GM12892 (cell line): ENCODE measurements at regions not wholly inside any gene's neighbourhood (a gene's known extent, or its start where the extent isn't known, plus 50 kb on each side); places are given as distances from the start of the nearest gene placed in this dataset.

Experiments used
- DNase-seq: peaks from one replicate; pipeline ENCODE4 v3.0.0; 2011; ENCODE audit not compliant: insufficient read length
- FAIRE-seq: peaks from 2 replicates; lab custom pipeline; 2011; peaks lifted over from hg19 to GRCh38; lab: Jason Lieb, UNC
- POLR2A ChIP-seq: IDR thresholded peaks from 2 replicates; pipeline ENCODE4 v1.6.1; 2011; ENCODE audit warnings: low read depth, low read length, control low read depth
- POLR2AphosphoS5 ChIP-seq: IDR thresholded peaks from 2 replicates; pipeline ENCODE4 v1.6.1; 2011; ENCODE audit warnings: low read depth, low read length, control low read depth
- TAF1 ChIP-seq: IDR thresholded peaks from 2 replicates; pipeline ENCODE4 v1.6.1; 2011; ENCODE audit warnings: low read depth, mild to moderate bottlenecking, control low read depth, low read length, borderline replicate concordance

DNA sequence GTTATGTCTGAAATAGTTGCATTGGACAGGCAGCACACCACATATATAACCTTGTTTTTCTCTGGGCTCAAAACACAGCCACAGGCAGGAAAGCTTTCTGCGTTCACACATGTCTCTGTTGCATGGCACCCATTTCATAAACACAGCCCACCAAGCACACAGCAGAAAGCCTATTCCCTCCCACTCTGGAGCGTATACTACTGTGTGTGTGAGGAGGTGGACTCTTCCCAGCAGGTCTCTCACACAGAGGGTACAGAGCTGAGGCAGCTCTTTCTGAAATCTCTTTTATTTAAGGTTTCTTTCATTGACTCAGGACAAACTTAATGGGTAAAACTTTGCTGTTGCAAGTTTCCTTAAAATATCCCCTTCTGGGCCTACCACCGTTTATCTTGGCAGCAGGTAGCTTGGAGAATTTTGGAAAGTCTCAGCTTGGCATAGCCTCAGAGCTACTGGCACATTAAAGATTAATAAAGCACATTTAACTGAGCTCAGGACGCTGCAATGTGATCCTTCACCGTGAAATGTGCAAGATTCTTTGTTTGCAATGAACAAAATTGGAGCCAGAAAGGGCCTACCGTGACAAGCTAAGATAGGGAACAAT, 105.1 kb upstream of the NCKAP5 start:
- TF ChIP-seq TAF1 (no peak), POLR2A (no peak), POLR2AphosphoS5 (no peak)
- FAIRE-seq, result no peak
- no peak for DNase-seq

DNA sequence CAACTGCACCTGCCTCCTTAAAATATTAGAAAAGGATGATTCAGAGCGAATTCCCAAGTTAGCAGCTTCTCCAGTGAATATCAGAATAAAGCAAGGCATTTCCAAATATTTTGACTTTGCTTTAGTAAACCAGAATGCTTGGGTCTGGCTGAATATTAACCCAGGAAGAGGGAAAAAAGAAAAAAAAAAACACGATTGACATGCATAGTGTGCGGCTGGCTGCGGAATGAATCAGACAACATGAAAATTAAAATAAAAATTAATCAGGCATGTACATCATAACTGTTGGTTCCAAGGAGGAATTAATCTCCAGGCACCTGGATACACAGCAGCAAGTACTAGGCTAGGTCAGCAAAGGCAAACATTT, 105.8 kb upstream of the NCKAP5 start:
- DNase-seq, result no peak
- FAIRE-seq, result no peak
- no peak for TF ChIP-seq TAF1
- no peak for TF ChIP-seq POLR2AphosphoS5
- no peak for TF ChIP-seq POLR2A

DNA sequence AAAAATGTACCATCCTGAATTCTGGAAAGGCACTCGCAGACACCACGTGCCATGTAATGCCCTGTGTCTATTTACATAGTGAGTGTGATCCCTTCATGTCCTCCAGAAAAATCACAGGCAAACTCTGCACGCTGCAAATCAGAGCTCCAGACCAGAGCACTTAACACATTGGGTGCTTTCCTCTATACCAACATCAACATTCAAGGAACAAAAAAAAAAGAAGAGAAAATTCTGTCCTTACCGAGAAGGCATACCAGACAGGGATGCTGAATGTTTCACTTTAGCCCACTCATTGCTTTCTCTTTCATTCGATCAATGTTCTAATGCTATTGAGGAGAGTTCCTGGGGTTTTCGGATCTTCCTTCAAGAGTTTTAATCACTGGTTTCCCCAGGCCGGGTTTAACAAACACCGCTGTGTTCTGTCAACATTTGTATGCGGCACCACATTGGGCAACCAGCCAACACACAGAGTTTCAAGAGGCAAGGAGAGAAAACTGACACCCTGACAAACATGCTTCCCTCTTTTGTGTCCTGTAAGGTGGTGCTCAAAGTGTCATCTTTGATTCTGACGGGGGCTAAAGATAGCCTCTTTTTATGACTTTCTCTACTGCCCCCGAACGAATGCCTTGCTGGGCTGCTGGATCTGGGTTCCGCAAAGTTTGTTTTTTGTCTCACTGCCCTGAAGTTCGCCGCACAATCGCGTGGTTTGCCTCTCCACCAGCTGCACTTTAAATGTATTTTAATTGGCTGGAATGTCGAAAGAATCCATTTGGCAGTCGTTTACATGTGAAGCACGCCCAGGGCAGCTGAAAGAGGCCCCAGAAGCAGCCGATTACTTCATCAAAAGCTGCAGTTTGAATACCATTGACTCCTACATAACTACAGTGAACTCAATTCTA, 106.4 kb upstream of the NCKAP5 start:
- no peak for TF ChIP-seq POLR2AphosphoS5
- DNase-seq (no peak), FAIRE-seq (no peak)

DNA sequence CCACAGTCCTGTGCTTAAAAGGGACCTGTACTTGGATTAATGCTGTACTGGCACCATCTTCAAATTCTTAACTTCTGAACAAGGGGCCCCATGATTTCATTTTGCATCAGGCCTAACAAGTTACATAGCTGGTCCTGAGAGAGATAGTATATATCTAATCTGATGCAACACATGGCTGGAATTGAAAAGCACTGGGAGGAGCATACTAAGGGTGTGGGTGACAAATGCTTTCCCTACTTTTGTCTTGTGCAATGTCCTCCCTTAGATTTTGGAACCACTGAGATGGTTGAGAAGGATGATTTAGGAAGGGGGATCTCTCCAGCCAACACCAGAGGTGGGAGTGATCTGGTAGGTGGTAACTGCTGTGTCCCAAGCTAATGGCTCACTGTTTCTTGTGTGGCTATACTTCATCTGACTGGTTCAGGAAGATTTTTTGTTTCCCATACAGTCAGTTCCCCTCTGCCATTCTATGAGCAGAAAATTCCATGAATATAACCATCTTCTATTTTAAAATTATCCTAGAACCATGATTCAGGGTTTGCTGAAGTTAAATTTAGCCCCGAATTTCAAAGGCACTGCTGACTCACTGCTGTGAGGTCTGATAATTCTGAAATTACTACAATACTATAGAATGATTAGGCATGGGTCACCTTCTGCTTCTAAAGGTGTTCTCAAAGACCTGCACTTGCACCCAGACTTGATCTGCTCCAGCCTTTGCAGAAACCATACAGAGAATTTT, 108.3 kb upstream of the NCKAP5 start:
- no peak for DNase-seq
- no peak for TF ChIP-seq POLR2AphosphoS5
- TF ChIP-seq TAF1, result no peak
- TF ChIP-seq POLR2A, result no peak
- no peak for FAIRE-seq

DNA sequence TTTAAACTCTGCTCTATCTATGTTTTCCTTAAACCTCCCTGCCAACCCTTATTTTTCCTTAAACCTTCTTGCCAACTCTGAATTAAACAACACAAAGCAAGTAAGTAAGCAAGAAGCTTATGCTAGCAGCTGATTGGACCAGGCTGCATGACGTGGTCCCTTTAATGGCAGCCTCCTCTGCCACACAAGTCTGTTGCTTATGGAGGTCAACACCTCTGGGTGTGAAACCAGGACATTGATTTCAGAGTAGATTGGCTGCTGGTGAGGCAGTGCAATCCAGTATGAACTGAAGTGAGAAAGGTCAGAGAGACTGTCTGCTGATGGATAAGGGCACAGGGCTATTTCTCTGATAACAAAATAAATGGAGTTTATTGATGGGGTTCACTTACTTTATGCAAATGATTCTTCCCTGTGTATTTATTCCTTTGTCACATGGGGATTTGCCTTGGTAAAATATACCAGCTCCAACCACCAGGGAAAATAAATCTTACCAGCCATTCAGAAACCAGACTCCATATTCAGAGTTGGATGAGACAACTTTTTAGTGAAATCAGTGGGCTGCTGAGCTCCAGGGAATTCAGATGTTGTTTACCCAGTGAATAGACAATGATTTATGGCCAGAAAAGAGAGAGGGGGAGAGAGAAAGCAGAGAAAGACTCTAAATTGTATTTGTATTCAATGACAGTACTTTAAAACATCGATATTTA, 112.2 kb upstream of the NCKAP5 start:
- TF ChIP-seq POLR2A (no peak), TAF1 (no peak), POLR2AphosphoS5 (no peak)
- DNase-seq, result no peak
- FAIRE-seq, result no peak

DNA sequence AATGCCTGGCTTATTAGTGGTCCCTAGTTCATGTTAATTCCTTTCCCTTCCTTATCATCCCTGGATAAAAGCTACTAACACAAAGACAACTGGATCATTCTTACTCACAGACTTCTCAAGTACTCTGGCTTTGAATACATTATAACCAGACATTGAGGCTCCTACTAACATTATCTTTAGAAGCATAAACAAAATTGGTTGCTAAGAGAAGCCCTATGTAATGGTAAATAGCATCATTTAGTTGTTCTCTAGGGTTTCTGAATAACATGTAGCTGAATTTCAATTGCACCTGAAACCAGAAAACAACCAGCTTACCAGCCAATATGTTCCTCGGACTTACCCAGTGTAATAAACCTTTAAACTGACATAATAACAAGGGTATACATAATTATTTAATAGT, 114.1 kb upstream of the NCKAP5 start:
- FAIRE-seq (no peak), DNase-seq (no peak)
- TF ChIP-seq POLR2AphosphoS5, result no peak
- TF ChIP-seq TAF1, result no peak
- no peak for TF ChIP-seq POLR2A

DNA sequence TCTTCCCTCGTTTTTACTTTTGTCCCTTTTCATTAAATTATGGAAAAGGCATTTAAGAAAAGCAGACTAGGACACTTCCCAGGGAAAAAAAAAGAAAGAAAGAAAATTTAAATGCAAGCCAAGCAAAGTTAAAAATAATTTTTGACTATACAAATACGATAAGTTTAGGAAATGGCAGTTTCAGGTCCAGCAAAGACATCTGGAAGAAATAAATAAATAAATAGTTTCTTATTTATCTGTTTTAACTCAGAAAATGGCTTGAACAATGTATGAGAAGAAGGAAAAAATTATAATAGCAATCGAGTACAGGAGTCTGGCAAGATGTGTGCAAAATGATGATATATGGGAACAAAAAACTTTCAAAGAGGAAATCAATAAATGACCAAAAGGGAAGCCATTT, 114.6 kb upstream of the NCKAP5 start:
- FAIRE-seq (no peak), DNase-seq (no peak)
- TF ChIP-seq TAF1 (no peak), POLR2A (no peak), POLR2AphosphoS5 (no peak)

DNA sequence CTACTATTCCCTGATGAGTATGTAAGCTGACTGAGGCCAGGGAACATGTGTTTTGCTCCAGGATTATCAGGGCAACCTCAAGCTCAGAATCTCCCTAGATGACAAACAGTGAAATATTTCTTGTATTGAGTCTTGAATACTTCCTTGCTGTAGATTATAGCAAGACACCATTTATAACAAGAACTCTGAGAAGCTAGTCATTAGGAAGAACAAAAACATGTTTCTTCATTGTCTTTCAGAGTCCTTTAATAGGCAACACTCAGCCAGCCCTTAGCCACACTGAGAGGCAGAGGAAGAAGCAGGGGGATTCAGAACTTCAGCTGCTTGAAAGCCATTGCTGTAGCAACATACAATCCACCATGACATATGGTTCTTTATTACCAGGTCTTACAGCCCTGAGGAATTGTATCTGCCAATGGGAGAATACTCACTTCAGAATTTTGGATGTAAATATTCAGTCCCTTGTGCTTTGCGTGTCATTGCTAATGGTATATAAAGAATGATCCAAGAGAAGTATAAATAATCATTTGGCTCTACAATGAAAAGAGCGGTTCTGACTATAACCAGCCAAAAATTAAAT, 117.5 kb upstream of the NCKAP5 start:
- TF ChIP-seq POLR2A (no peak), TAF1 (no peak), POLR2AphosphoS5 (no peak)
- no peak for FAIRE-seq
- DNase-seq, result no peak

DNA sequence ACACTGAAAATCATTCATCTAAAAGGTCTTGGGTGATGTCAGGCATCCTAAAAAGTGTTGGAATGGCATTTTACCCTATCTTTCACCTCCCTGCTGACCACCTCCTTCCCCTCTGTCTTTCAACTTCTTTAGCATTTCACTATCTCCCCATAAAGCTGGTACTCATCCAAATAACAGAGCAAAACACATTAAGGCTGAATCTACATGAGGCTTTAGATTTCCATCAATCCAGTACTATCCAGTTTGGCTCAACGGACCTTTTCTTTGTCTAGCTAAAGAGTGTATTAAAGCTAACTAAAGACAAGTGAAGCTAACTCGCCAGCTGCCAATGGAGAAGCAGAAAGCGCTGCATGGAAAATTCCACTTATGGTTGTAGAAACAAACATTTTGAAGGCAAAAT, 122.5 kb upstream of the NCKAP5 start:
- TF ChIP-seq TAF1, result no peak
- TF ChIP-seq POLR2A, result no peak
- no peak for TF ChIP-seq POLR2AphosphoS5
- FAIRE-seq (no peak), DNase-seq (no peak)

DNA sequence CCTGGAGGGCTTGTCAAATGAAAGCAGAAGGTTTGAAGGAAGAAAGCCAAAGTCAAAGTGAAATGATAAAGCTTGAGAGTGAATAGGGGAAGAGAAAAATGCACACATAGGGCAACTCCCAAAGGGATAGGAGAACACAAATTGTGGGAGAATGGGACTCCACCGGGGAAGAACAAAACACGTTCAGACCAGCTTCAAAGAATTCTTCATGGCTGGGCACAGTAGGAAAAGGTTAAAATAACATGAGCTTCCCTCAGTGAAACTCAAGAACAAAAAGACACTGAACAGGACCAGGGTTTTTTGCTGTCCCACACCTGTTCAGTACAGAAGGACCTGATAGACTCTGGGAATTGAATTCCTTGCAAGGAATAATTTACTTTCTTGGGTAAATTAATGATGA, 123.1 kb upstream of the NCKAP5 start:
- no peak for DNase-seq
- no peak for FAIRE-seq
- TF ChIP-seq POLR2AphosphoS5, result no peak
- TF ChIP-seq TAF1, result no peak
- TF ChIP-seq POLR2A, result no peak

DNA sequence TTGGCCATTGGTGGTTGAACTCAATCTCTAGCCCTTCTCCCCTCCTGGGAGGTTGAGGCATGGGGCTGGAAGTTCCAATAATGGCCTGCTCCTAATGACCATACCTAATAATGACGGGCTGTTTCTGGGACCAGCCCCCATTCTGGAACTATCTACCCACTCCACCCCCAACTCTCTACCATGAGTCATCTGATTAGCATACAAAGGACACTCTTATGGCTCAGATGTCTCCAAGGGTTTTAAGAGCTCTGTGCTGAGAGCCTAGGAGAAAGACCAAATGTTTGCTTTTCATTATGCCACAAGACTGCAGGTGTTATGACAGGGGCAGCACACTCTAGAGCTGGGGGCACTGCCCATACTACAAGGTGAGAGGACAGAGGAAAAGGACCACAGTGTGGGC, 137.0 kb upstream of the NCKAP5 start:
- TF ChIP-seq TAF1, result no peak
- no peak for TF ChIP-seq POLR2A
- TF ChIP-seq POLR2AphosphoS5, result no peak
- FAIRE-seq (no peak), DNase-seq (no peak)
